Neural cell (in vitro differentiated cells): ENCODE measurements at regions not wholly inside any gene's neighbourhood (a gene's known extent, or its start where the extent isn't known, plus 50 kb on each side); places are given as distances from the start of the nearest gene placed in this dataset.

Source experiments
- CTCF ChIP-seq: fragments of 450-650 bp; IDR thresholded peaks from 2 replicates; pipeline ENCODE4 v1.5.1; 2014; ENCODE audit warnings: antibody characterized with exemption, mild to moderate bottlenecking, moderate library complexity; ENCODE audit not compliant: poor library complexity, severe bottlenecking
- MXI1 ChIP-seq: fragments of 450-650 bp; conservative IDR thresholded peaks from 2 replicates; pipeline ENCODE4 v1.6.1; 2014; ENCODE audit warnings: antibody characterized with exemption, mild to moderate bottlenecking; ENCODE audit not compliant: poor library complexity, severe bottlenecking
- POLR2AphosphoS5 ChIP-seq: IDR thresholded peaks from 2 replicates; pipeline ENCODE4 v1.6.1; 2012
- RAD21 ChIP-seq: fragments of 450-650 bp; conservative IDR thresholded peaks from 2 replicates; pipeline ENCODE4 v1.6.1; 2014; ENCODE audit warnings: antibody characterized with exemption, mild to moderate bottlenecking, moderate library complexity
- REST ChIP-seq: IDR thresholded peaks from 2 replicates; pipeline ENCODE4 v1.6.1; 2012; ENCODE audit warnings: borderline replicate concordance
- SMC3 ChIP-seq: fragments of 450-650 bp; conservative IDR thresholded peaks from 2 replicates; pipeline ENCODE4 v1.6.1; 2014; ENCODE audit warnings: antibody characterized with exemption, mild to moderate bottlenecking, moderate library complexity; ENCODE audit not compliant: poor library complexity

GRCh38 chr15:66881173-66881905, 179.3 kb downstream of the SMAD6 start:
- no peak for TF ChIP-seq POLR2AphosphoS5
- no peak for TF ChIP-seq CTCF
- TF ChIP-seq REST, result no peak
- TF ChIP-seq SMC3, result no peak
- no peak for TF ChIP-seq RAD21
- no peak for TF ChIP-seq MXI1
